SH-SY5Y (cell line): ENCODE measurements at regions not wholly inside any gene's neighbourhood (a gene's known extent, or its start where the extent isn't known, plus 50 kb on each side); places are given as distances from the start of the nearest gene placed in this dataset.

Experiments
- GATA2 ChIP-seq: IDR thresholded peaks from 2 replicates; pipeline ENCODE4 v1.6.1; 2011; ENCODE audit warnings: mild to moderate bottlenecking, low read depth, low read length
- GATA3 ChIP-seq: IDR thresholded peaks from 2 replicates; pipeline ENCODE4 v1.6.1; 2011; ENCODE audit warnings: low read depth, mild to moderate bottlenecking, low read length, moderate library complexity

- TF ChIP-seq GATA2 (no peak), GATA3 (no peak)
Measured at GRCh38 chr14:97705976-97706375, 908.8 kb downstream of the VRK1 start.
